ENCODE measurements at regions not wholly inside any gene's neighbourhood (a gene's known extent, or its start where the extent isn't known, plus 50 kb on each side); places are given as distances from the start of the nearest gene placed in this dataset.

DNA sequence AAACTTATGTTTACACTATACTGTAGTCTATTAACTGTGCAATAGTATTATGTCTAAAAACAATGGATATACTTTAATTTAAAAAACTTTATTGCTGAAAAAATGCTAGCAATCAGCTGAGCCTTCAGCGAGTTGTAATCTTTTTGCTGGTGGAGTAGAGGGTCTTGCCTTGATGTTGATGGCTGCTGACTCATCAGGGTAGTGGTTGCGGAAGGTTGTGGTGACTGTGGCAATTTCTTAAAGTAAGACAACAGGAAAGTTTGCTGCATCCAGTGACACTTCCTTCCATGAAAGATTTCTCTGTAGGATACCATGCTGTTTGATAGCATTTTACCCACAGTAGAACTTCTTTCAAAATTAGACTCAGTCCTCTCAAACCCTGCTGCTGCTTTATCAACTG is 234.7 kb upstream of the CSF3R start:
- no peak for DNase-seq

DNA sequence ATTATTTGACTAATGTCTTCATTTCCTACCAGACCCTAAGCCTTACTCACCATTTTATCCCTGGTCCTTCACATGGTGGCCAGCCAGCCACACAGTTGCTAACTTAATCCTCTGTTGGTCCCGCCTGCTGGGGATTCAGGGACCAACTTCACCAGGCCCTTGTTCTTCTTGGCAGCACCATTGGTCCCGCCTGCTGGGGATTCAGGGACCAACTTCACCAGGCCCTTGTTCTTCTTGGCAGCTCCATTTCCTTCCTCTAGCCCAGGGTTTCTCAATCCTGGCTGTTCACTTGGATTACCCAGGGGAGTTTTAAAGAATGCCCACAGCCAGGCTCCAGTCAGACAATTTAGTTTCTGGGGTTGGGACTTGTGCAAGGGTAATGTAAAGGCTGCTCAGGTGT is 233.1 kb upstream of the CSF3R start:
- no peak for DNase-seq

DNA sequence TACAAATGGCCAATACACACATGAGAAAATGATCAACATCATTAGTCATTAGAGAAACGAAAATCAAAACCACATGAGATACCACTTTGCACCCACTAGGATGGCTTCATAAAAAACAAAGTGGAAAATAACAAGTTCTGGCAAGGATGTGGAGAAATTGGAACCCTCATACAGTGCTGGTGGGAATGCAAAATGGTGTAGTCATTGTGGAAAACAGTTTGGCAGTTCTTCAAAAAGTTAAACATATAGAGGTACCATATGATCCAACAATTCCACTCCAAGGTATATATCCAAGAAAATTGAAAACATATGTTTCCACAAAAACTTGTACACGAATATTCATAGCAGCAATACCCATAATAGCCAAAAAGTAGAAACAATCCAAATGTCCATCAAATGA is 231.6 kb upstream of the CSF3R start:
- DNase-seq = no peak

DNA sequence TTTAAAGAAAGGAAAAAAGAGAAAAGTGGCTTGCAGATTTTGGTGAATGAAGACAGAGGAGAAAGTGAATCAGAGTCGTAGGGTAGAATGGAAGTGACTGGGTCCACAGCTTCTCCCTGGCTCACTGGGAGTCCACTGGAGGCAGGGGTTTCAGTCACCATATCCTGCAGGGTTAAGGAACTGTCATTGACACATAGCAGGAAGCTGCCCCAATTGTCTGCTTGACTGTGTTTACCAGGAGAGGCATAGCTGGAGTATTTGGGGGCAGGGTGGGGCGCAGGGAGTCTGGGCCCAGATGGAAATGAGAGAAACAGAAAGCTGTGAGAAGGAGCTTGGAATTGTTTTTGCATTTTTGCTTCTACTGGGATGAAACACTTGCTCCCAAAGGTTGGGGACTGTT is 228.8 kb upstream of the CSF3R start:
- no peak for DNase-seq

DNA sequence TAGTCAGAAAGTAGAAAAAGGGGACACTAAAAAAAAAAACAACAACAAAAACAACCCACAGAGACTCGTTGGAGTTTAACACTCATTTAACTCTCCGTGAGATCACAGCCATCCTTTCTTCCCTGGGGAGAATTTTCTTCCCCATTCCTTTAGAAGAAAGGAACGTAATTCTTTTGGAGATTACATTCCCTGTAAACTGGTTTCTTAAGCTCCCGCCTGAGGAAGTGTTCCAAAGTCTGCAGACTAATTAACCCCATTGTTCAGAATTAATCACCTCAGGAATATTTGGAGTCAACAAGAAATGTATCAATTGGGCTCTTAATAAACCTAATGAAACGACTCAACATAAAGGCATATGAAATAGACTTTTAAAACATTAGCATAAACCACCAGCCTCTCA is 228.2 kb upstream of the CSF3R start:
- no peak for DNase-seq

DNA sequence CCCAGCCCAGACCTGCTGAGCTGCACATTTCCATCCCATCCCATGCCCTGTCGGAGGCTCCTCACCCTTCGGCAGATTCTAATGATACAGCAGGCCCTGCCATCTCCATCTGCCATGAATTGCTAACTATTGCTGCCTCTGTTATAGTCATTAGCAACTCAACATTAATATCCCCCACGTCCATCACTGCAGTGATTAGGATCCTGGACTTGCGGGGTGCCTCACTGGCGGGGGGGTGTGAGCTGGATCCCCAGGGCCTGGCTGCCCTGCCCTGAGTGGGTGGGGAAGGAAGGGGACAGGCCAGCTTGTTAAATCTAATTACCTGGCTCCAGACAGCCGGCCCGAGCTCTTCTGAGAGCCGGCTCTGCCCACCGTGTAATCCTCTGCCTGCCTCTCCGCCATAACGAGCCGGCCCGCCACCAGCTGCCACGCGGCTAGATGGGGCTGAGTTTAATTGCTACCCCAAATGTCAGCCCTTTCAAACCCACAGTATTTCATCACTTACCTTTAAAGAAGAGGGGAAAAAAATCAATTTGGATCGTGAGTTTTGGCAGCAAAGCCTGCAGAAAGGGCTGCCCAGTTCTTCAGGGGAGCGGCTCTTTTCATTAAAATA is 227.3 kb upstream of the CSF3R start:
- peak; percentile 15 for DNase-seq

DNA sequence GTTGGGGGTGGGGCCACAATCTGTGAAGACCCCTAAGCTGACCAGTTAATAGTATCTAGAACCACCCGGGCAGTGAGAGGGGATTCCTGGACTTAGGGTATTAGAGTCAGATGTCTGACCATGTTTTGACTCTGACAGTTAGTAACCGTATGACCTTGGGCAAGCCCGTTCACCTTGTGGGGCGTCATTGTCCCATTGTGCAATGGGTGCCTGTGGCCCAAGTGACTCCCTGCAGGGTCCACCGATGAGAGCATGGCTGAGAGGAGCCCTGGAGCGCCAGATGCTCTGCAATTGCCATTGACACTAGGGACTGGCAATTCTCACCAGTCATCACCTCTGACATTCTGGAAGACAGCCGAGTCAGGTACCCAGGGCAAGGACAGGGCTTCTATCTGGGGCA is 225.9 kb upstream of the CSF3R start:
- no peak for DNase-seq

DNA sequence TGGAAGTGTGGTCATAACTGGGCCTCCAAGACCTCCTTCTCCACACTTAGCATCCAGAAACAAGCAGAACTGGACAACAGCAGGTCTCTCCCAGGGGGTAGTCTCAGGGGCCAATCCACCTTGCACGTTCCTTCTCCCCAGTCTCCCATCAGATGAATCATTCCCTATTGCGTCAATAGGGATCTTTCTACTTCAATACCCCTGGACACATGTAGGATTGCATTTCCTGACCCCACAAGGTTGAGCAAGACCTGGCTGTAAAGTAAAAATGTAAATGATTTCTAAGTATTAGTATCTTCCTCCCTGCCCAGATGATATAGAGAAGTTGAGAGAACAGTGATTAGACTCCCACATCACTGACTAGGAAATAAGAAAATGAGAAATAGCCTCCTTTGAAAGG is 224.5 kb upstream of the CSF3R start:
- DNase-seq = no peak

DNA sequence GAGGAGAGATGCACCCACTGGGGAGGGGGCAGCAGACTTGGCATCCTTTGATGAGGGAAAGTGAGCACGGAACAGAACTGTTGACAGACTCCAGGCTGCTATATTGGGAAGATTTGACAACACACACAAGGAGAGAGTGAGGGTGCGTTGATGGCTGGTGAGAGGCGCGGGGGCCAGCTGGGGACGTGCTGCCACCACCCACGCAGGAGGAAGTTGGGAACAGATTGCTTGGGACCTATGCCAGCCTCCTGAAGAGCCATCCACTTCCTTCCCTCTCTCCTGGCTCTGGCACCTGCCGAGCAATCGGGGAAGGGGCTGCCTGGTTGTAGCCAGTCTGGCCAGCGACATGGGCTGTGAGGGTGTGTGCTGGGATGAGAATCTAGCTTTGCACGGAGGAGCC is 223.7 kb upstream of the CSF3R start:
- no peak for DNase-seq

DNA sequence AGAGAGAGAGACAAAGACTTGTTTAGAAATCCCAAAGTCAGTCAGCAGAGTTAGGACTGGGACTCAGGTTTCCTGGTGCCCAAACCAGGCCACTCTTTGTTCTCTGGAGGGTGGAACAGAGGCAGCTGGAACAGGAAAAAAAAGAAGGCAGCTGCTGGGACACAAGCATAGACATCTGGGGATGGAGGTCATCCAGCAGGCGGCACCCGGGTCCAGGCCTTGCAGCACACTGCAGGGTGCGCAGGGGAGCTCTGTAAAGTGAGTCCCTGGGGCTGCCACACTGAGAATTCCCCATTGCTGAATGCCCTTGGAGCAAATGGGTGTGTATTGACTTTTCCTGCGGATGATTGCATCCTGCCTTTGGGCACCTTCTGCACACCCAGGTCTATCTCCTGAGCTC is 222.9 kb upstream of the CSF3R start:
- DNase-seq = peak; percentile 51

DNA sequence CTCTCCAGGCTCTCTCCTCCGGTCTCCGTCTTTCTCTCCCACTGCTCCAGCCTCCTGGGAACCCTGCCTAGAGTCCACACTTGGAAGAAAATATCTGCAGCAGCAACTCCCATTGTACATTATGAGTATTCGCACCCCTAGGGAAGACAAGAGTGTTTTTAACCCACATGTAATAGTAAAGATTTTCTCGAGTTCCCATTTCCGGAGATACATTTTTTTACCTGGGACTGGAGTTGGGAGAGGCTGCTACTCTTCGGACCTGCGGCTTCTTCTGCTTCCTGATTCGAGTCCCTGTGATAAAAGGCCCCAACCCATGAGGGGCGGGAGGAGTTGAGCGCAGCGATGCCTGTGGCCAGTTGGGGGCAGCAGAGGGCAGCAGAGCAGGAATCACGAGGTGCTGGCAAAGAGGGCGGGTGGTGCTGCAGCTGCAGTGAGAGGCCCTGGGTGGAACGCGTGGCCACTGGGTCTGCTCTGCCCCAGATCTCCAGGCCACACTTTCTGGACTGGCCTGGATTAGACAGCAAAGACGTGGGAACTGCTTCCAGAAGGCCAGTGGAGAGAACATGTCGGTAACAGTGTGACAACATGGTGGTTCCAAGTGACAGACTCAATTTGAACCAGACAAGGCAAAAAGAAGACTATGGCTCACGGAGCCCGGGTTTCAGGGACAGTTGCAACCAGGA is 221.0 kb upstream of the CSF3R start:
- DNase-seq = peak; percentile 81

DNA sequence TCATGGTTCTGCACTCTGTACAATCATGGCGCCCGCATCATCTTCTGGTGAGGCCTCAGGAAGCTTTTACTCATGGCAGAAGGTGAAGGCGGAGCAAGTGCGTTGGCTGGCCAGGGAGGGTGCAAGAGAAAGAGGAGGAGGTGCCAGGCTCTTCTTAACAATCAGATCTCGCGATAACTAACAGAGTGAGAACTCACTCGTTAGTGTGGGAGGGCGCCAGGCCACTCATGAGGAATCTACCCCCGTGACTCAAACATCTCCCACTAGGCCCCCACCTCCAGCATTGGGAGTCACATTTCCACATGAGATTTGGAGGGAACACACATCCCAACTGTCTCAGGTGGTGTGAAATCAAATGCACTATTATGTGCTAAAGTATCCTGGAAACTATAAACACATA is 220.2 kb upstream of the CSF3R start:
- no peak for DNase-seq

DNA sequence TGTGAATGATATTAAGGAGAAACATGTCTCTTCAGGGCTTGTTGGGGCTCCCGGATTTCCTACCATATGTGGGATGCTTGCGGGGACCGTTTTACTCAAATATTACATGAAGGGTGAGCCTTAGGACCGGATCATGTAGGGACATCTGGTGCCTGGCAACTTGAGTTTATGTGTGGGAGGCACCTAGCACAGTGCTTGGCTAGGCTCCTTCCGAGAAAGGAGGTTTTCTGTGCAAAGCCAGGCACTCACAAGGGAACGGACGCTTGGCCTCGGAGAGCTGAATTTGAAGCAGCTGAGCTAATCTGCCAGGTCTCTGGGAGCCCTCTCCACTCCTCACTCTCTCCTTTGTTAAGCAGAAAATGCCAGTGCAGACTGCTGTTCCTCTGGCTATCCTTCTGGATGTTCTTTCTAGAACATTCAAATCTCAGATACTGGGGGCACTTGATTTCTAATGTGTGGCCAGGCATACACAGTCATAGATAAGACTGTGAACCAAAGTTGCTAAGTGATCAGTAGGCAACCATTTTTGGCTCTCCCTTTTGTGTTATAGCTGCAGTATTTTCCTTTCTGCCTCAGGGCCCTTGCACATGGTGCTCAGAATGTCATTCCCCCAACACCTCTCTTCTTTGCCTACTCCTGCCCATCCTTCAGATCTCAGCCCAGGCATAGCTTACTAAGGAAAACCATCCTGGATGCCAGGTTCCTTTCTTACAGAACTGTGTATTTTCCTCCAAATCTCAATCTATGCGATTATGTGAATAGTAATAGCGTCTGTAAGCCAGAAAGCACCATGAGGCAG is 216.6 kb upstream of the CSF3R start:
- DNase-seq = no peak

DNA sequence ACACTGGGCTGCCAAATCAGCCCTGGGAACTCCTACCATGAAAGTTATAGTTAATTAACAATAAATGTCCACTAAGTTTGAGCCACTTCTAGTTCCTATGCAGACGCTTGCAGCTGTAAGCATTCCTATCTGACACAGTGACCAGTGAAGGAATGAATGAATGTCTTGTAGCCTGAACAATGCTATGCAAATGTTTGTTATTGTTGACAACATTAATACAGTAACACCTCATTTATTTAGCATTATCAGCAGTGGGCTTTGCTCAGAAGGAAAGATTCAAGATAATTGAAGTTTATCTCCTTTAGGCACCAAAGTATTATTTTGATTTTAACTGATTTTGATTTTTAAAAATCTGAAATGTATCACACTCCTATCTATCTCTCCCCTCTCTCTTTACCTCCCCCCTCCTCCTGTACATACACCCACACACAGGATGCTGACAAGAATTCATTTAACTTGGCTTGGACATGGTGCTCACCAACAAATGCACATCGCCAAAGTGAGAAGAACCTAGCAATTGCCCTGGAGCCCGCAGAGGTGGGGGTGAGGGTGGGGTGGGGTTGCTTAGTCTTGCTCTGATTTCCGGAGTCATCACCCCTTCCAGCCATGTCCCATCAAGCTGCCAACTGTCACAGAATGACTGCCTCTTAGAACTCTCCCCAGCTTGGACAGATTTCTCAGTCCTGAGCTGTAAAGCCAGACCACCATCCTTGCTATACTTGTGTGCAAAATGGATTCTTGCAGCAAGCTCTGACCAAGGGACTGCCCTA is 215.3 kb upstream of the CSF3R start:
- no peak for DNase-seq

DNA sequence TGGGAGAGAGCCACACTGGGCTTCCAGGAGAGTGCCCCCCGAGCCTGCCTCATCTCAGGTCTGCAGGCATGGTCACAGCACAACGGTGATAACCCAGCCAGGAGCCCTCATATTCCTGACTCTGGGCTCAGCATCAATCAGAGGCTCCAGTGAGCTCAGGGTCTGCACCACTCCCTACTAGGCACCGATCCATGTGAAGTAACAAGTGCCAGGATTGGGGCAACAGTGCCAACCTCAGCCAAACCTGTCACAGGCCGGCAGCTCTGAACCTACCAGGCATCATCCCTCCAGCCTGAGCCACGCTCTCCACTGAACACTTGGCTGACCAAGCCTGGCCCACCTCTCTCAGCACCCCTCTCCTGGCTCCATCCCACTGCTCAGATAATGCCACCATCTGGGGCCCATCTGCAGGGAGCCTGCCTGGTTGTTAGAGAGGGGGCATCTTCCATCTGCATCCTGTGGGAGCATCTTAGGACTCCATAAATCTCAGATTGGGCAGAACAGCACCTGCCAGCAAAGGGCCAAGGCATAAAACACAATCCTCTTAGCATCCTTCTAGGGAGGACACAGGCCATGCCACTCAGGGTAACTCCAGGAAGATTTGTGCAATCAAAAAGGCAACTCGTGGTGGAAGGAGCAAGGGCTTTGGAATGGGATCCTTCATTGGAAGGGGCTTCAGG is 213.7 kb upstream of the CSF3R start:
- DNase-seq = no peak

DNA sequence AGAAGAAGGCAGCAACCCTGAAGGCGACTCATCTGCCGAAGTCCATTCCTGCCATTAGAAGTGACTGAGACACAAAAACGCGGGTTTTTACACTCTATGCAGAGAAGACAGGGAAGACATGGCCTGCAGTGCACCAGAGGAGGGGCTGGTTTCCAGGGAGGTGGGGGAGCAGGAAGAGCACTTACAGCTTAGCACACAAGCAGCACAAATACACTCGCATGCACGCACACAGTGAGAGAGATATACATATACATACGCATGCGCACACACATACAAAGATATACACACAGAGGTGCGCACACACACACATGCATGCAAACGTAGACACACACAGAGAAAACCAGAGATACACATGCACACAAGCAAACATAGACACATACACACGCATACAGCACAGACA is 210.9 kb upstream of the CSF3R start:
- no peak for DNase-seq

DNA sequence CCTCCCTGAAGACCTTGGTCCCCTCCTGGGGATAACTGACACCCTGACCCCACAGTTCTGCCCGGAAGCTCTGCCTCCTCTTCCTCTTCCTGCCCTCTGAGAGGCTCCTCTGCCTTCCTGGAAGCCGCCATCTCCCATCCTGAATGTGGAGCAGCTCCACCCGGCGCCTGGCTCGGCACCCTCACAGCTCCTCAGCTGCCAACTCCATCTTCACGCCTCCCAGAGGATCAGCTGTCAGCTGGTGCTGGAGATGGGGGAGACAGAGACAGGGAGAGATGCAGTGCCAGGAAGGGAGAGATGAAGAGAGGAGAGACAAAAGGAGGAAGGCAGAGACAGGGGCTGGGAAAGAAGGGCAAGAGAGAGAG is 210.4 kb upstream of the CSF3R start:
- DNase-seq = no peak

DNA sequence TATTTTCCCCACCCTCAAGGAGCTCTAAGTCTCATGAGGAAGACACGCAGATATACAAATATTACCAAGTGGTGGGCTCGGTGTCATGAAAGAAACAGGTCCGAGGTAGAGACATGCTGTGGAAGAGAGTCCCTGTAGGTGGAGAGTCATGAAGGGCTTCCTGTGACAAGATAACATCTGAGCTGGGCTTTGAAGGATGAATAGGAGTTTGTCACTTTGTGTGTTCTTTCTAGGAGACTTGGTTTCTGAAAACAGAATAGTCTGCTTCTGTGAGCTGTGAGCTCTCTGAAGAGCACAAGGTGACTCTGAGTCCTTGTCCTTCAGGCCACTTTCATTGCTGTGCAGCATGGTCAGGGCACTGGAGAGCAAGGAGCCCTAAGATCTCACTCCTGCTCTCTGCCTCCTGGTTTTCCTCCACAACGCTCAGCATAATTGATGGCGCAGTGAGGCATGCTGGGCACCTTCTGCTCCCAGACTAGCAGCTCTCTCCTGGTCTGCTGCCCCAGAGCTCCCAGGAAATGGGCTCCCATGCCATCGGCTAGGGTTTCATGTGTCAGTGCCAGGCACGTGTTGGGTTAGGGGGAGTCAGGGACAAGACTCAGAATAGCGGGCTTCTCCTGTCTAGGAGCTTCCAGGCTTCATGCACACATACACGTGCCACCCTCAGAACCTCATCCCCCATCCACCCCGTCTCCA is 209.9 kb upstream of the CSF3R start:
- DNase-seq = no peak

DNA sequence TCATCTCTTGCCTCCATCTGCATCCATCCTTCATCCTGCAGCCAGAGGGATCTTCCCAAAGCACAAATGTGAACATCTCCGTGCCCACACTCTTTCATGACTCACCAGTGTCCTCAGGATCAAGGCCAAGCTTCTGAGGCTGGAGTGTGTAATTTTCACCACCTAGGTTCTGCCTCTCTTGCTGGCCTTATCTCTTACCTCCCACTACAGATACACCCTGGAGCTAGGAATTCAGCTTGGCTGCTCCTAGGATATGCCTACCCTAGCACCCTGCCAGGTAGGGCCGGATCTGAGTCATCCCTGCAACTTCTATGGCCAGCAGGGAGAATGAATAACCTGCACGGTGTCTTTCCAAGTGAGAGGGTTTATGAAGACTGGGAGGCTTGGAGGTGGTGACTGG is 208.7 kb upstream of the CSF3R start:
- no peak for DNase-seq

DNA sequence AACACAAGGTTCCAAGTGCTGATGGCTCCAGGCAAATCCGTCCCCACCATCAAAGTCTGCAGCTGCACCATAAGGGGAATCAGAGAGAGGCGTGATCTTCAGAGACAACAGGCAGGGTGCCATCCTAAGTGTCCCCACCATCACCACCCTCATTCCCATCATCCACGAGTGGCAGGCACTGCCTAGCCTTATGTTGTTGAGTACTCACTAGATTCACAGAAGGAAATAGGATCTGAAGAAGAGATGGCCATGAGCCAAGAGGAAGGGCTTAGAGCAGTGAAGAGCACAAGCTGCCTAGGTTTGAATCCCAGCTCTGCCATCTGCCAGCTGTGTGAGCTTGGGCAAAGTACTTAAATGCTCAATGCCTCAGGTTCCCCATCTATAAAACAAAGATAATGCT is 207.3 kb upstream of the CSF3R start:
- DNase-seq = no peak

DNA sequence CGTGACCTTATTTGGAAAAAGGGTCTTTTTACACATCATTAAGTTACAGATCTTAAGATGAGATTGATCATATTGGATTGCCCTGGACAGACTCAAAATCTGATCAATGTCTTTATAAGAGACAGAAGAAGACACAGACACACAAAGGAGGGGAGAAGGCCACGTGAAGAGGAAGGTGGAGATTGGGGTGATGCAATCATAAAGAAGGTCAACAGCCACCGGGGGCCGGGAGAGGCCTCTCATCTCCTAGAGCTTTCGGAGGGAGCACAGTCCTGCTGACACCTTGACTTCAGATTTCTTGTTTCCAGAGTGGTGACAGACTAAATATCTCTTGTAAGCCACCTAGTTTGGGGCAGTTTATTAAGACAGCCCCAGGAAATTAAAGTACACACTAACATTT is 204.6 kb upstream of the CSF3R start:
- DNase-seq = no peak

DNA sequence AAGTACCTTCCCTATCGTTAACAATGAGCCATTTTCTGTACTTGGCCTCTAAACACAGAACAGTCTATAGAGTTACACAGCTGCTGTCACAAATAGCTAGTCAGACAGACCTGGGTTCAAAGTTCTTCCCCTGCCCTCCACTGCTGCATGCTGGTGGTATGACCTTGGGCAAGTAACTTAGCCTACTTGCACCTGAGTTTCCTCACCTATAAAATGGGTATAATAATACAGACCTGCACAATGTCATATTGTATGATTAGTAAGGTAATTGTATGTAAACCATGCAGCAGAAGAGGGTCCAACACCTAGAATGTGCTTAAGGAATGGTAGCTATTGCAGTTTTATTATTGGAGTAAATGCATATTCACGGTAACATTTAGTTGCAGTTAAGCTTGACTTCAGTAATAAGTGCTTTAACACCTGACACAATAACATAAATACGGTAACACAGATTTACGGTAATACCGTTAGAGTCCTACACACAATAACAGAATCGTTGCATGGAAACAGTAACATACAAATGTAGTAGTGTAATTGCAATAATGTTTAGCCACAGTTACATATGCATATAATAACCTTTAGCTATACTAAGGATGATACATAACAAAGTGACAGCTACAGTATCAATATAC is 193.3 kb upstream of the CSF3R start:
- no peak for DNase-seq
